Memory B cell (primary cell): ENCODE measurements at regions not wholly inside any gene's neighbourhood (a gene's known extent, or its start where the extent isn't known, plus 50 kb on each side); places are given as distances from the start of the nearest gene placed in this dataset.
"Not testable (repeated sequence)": the region's sequence is repeated elsewhere in the genome, so short reads cannot be mapped to it uniquely, and the experiment has no call there.

Experiments
- ATAC-seq: fragments of 150-1000 bp; cut with Tn5 transposase; 2 replicates; pipeline ENCODE4 v1.10.0; 2021; ENCODE audit warnings: low read depth, mild to moderate bottlenecking, moderate library complexity
- DNase-seq, 2 donors: peaks; one replicate each; pipeline ENCODE4 v3.0.0; 2022; ENCODE audit warnings: low spot score in 2 of 2
- H3K27ac Mint-ChIP-seq: one replicate; pipeline ENCODE4 v1.8.0; 2022; ENCODE audit warnings: mild to moderate bottlenecking, moderate library complexity, mixed read lengths
- H3K27me3 Mint-ChIP-seq: one replicate; pipeline ENCODE4 v1.8.0; 2022; ENCODE audit warnings: mixed read lengths
- H3K36me3 Mint-ChIP-seq: one replicate; pipeline ENCODE4 v1.8.0; 2022; ENCODE audit warnings: mild to moderate bottlenecking, mixed read lengths
- H3K4me1 Mint-ChIP-seq: one replicate; pipeline ENCODE4 v1.8.0; 2022; ENCODE audit warnings: mixed read lengths
- H3K4me3 Mint-ChIP-seq: one replicate; pipeline ENCODE4 v1.8.0; 2022; ENCODE audit warnings: mild to moderate bottlenecking, moderate library complexity, mixed read lengths
- H3K9me3 Mint-ChIP-seq: one replicate; pipeline ENCODE4 v1.8.0; 2022; ENCODE audit warnings: mixed read lengths

DNA sequence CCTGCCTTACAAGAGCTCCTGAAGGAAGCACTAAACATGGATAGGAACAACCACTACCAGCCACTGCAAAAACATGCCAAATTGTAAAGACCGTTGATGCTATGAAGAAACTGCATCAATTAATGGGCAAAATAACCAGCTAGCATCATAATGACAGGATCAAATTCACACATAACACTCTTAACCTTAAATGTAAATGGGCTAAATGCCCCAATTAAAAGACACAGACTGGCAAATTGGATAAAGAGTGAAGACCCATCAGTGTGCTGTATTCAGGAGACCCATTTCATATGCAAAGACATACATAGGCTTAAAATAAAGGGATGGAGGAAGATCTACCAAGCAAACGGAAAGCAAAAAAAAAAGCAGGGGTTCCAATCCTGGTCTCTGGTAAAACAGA is 72.7 kb downstream of the EXTL2 start:
- not testable (repeated sequence) for H3K27me3 Mint-ChIP-seq, DNase-seq, H3K4me1 Mint-ChIP-seq, H3K27ac Mint-ChIP-seq, ATAC-seq, H3K36me3 Mint-ChIP-seq, H3K4me3 Mint-ChIP-seq
- peaks cover 10% of the 10 kb centered on the region for H3K9me3 Mint-ChIP-seq
